Nephron progenitor cell (in vitro differentiated cells): ENCODE measurements at regions not wholly inside any gene's neighbourhood (a gene's known extent, or its start where the extent isn't known, plus 50 kb on each side); places are given as distances from the start of the nearest gene placed in this dataset.

Source experiments
- DNase-seq: peaks from one replicate; pipeline ENCODE4 v3.0.0; 2021
- H3K27ac Mint-ChIP-seq: 2 replicates; pipeline ENCODE4 v1.8.0; 2021; ENCODE audit warnings: mild to moderate bottlenecking, moderate library complexity, mixed read lengths
- H3K27me3 Mint-ChIP-seq: 2 replicates; pipeline ENCODE4 v1.8.0; 2021; ENCODE audit warnings: mild to moderate bottlenecking, low read depth, mixed read lengths; ENCODE audit not compliant: poor library complexity
- H3K36me3 Mint-ChIP-seq: 2 replicates; pipeline ENCODE4 v1.8.0; 2021; ENCODE audit warnings: low read depth, mixed read lengths
- H3K4me1 Mint-ChIP-seq: 2 replicates; pipeline ENCODE4 v1.8.0; 2021; ENCODE audit warnings: mixed read lengths
- H3K4me3 Mint-ChIP-seq: 2 replicates; pipeline ENCODE4 v1.8.0; 2021; ENCODE audit warnings: mild to moderate bottlenecking, moderate library complexity, mixed read lengths
- H3K9me3 Mint-ChIP-seq: 2 replicates; pipeline ENCODE4 v1.8.0; 2021; ENCODE audit warnings: mild to moderate bottlenecking, moderate library complexity, mixed read lengths
- TF ChIP-seq, protein P1 (sequence below): fragments of 200-600 bp; sonication (generic); IDR thresholded peaks from 2 replicates; pipeline ENCODE4 v1.5.0; 2021; ENCODE audit warnings: antibody characterized with exemption

GRCh38 chr14:94702629-94703028, 67.3 kb downstream of the GSC start:
- TF ChIP-seq, protein P1, sequence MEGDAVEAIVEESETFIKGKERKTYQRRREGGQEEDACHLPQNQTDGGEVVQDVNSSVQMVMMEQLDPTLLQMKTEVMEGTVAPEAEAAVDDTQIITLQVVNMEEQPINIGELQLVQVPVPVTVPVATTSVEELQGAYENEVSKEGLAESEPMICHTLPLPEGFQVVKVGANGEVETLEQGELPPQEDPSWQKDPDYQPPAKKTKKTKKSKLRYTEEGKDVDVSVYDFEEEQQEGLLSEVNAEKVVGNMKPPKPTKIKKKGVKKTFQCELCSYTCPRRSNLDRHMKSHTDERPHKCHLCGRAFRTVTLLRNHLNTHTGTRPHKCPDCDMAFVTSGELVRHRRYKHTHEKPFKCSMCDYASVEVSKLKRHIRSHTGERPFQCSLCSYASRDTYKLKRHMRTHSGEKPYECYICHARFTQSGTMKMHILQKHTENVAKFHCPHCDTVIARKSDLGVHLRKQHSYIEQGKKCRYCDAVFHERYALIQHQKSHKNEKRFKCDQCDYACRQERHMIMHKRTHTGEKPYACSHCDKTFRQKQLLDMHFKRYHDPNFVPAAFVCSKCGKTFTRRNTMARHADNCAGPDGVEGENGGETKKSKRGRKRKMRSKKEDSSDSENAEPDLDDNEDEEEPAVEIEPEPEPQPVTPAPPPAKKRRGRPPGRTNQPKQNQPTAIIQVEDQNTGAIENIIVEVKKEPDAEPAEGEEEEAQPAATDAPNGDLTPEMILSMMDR: no peak
- Mint-ChIP-seq H3K27me3 (peaks cover 19% of the 10 kb centered on the region), H3K36me3 (no peaks in the 10 kb centered on the region), H3K4me3 (no peak overlapping the region), H3K4me1 (peaks cover 17% of the 10 kb centered on the region), H3K9me3 (no peaks in the 10 kb centered on the region), H3K27ac (no peak overlapping the region)
- no peak for DNase-seq

- Mint-ChIP-seq H3K27ac (no peak overlapping the region), H3K4me1 (peaks cover 10% of the 10 kb centered on the region), H3K36me3 (no peaks in the 10 kb centered on the region), H3K27me3 (peaks cover 20% of the 10 kb centered on the region), H3K4me3 (no peak overlapping the region), H3K9me3 (no peaks in the 10 kb centered on the region)
- no peak for DNase-seq
- TF ChIP-seq, protein P1: no peak
Measured at GRCh38 chr14:94701861-94702370, 68.0 kb downstream of the GSC start.

DNA sequence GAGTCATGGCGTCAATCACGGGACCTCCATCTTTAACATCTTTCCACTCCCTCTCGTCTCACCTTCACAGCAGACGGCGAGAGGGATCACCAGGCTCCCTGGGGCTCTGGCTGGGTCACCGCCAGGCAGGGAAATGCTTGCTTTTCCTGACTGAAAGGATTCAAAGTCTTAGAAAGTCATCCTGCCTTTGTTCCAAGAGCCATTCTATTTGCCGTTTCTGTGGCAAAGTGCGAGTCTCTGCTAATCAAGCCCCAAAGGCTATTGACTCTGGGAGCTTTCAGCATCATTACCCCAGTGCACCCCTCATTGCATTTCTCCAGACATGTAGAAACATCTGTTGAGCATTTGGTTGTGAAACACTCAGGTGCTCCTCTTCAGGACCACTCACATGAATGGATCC, 69.6 kb downstream of the GSC start:
- Mint-ChIP-seq H3K4me3 (no peak overlapping the region), H3K36me3 (no peaks in the 10 kb centered on the region), H3K27ac (no peak overlapping the region), H3K27me3 (peaks cover 20% of the 10 kb centered on the region), H3K4me1 (no peaks in the 10 kb centered on the region), H3K9me3 (no peaks in the 10 kb centered on the region)
- no peak for DNase-seq
- TF ChIP-seq, protein P1: no peak

DNA sequence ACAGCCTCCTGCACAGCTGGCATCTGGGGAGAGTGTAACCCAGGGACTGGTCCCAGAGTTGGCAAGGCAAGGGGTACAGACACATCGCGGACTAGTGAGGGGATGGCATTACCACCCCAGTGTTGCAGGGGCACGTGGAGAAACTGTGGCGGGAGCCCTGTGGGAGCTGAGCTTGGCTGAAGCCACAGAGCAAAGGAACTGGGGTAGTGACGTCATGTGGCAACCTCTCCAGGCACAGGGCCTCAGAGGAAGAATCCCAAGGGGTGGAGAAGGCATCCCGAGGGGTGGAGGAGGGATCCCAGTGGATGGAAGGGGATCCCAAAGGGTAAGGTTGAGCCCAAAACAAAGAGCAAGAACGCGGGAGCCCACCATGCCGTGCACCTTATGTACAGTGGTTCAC, 70.1 kb downstream of the GSC start:
- no peaks in the 10 kb centered on the region for H3K4me1 Mint-ChIP-seq
- H3K27ac Mint-ChIP-seq: no peak overlapping the region
- no peaks in the 10 kb centered on the region for H3K9me3 Mint-ChIP-seq
- H3K4me3 Mint-ChIP-seq: no peak overlapping the region
- H3K36me3 Mint-ChIP-seq: no peaks in the 10 kb centered on the region
- DNase-seq: no peak
- TF ChIP-seq, protein P1: no peak
- peaks cover 20% of the 10 kb centered on the region for H3K27me3 Mint-ChIP-seq

- peaks cover 20% of the 10 kb centered on the region for H3K27me3 Mint-ChIP-seq
- no peak overlapping the region for H3K4me3 Mint-ChIP-seq
- no peaks in the 10 kb centered on the region for H3K36me3 Mint-ChIP-seq
- H3K4me1 Mint-ChIP-seq: peaks cover 6% of the 10 kb centered on the region
- TF ChIP-seq, protein P1: no peak
- peaks cover 4% of the 10 kb centered on the region for H3K9me3 Mint-ChIP-seq
- no peak overlapping the region for H3K27ac Mint-ChIP-seq
- DNase-seq: no peak
Measured at GRCh38 chr14:94697773-94698556, 71.9 kb downstream of the GSC start.

DNA sequence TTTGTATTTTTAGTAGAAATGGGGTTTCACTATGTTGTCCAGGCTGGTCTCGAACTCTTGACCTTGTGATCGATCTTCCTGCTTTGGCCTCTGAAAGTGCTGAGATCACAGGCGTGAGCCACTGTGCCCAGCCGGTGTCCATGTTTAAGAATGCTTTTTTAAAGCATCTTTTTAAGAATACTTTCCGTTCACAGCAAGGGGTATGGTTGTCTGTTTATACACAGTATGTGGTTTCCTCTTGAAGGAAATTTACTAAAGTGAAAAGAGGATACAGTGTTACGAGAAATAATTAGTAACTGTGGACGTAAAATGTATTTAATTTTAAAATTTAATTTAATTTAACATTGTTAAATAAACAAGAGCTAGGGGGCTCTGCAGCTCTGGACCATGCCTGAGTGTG, 73.4 kb downstream of the GSC start:
- Mint-ChIP-seq H3K4me3 (no peak overlapping the region), H3K36me3 (no peaks in the 10 kb centered on the region), H3K4me1 (peaks cover 10% of the 10 kb centered on the region), H3K27ac (no peak overlapping the region), H3K9me3 (peaks cover 4% of the 10 kb centered on the region), H3K27me3 (peaks cover 23% of the 10 kb centered on the region)
- no peak for DNase-seq
- TF ChIP-seq, protein P1: no peak
